Thyroid gland (tissue), 4 donors: ENCODE measurements at regions not wholly inside any gene's neighbourhood (a gene's known extent, or its start where the extent isn't known, plus 50 kb on each side); places are given as distances from the start of the nearest gene placed in this dataset.

Experiments used
- DNase-seq, 2 donors: peaks; one replicate each; pipeline ENCODE4 v3.0.0-alpha.2; 2019
- H3K27ac ChIP-seq, 3 donors: fragments of 200-600 bp; sonication (generic); 1 replicate in 2 of 3; 2 replicates in 1 of 3; pipeline ENCODE4 v1.5.1; 2016 to 2019; ENCODE audit warnings: mild to moderate bottlenecking in 1 of 3, moderate library complexity in 1 of 3
- H3K27me3 ChIP-seq: fragments of 200-600 bp; sonication (generic); one replicate; pipeline ENCODE4 v1.5.1; 2019
- H3K36me3 ChIP-seq, 2 donors: fragments of 200-600 bp; sonication (generic); one replicate each; pipeline ENCODE4 v1.5.1; 2016 to 2019
- H3K4me1 ChIP-seq, 2 donors: fragments of 200-600 bp; sonication (generic); one replicate each; pipeline ENCODE4 v1.5.1; 2017 to 2019
- H3K4me3 ChIP-seq, 3 donors: fragments of 200-600 bp; sonication (generic); replicated peaks in 1 of 3; 1 replicate in 2 of 3; 2 replicates in 1 of 3; pipeline ENCODE4 v1.5.1; 2016; ENCODE audit warnings: mild to moderate bottlenecking in 1 of 3
- H3K9me3 ChIP-seq: fragments of 200-600 bp; sonication (generic); one replicate; pipeline ENCODE4 v1.5.1; 2017
- POLR2A ChIP-seq, 2 donors: fragments of 450-650 bp; IDR thresholded peaks; one replicate each; pipeline ENCODE4 v1.6.1; 2017; ENCODE audit warnings: antibody characterized with exemption in 2 of 2, mild to moderate bottlenecking in 2 of 2, moderate library complexity in 1 of 2
- WGBS, 2 donors: methylation state at CpG; one replicate each; pipeline ENCODE4 v1.1.5; 2017; 5-methylcytosine and 5-hydroxymethylcytosine counted together
- intact Hi-C: fragments of 100-400 bp; cut with DNase I; formaldehyde crosslinking; loops from one replicate; pipeline ENCODE4 v1.15.1; 2023
- TF ChIP-seq, protein P1 (sequence below), 6 experiments: fragments of 200-600 bp in 3 of 6; fragments of 450-650 bp in 3 of 6; sonication (generic) in 3 of 6; IDR thresholded peaks; one replicate each; pipeline ENCODE4 v1.5.1; 2016 to 2019; ENCODE audit warnings: antibody characterized with exemption in 6 of 6, mild to moderate bottlenecking in 2 of 6, inconsistent platforms in 1 of 6, moderate library complexity in 1 of 6

DNA sequence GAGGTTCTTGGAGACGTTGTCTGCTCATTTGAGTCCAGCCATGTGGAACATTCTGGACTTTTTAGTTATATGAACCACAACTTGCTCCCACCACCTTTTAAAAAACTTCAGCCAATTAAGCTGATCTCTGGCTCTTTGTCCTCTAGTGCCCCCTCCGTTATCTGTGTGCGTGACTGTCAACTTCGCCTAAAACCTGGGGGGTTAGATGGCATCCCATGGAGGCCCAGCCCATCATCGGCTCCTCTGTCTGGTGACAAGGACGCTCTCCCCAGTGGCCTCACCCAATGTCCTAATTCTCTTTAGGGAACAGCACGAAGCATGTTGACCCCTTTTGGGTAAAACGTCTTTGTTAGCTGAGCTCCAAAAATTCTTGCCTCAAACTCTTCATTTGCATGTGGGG lies 341.0 kb upstream of the TNRC6C start:
- TF ChIP-seq POLR2A (IDR thresholded peaks at IDR 0.05) = no peak
- TF ChIP-seq, protein P1, sequence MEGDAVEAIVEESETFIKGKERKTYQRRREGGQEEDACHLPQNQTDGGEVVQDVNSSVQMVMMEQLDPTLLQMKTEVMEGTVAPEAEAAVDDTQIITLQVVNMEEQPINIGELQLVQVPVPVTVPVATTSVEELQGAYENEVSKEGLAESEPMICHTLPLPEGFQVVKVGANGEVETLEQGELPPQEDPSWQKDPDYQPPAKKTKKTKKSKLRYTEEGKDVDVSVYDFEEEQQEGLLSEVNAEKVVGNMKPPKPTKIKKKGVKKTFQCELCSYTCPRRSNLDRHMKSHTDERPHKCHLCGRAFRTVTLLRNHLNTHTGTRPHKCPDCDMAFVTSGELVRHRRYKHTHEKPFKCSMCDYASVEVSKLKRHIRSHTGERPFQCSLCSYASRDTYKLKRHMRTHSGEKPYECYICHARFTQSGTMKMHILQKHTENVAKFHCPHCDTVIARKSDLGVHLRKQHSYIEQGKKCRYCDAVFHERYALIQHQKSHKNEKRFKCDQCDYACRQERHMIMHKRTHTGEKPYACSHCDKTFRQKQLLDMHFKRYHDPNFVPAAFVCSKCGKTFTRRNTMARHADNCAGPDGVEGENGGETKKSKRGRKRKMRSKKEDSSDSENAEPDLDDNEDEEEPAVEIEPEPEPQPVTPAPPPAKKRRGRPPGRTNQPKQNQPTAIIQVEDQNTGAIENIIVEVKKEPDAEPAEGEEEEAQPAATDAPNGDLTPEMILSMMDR (IDR thresholded peaks at IDR 0.05) = no peak
- DNase-seq = no peak
- no peaks in the 10 kb centered on the region for H3K9me3 ChIP-seq
- H3K27ac ChIP-seq = no peak overlapping the region
- no peaks in the 10 kb centered on the region for H3K36me3 ChIP-seq
- intact Hi-C loops = no loop called here
- peaks cover 9 to 10% of the 10 kb centered on the region in 2 donors for H3K4me1 ChIP-seq
- WGBS, 2 donors = 83 to 84% methylated on average over 8 of the region's 8 CpGs
- H3K4me3 ChIP-seq = no peak overlapping the region
- H3K27me3 ChIP-seq = no peaks in the 10 kb centered on the region

DNA sequence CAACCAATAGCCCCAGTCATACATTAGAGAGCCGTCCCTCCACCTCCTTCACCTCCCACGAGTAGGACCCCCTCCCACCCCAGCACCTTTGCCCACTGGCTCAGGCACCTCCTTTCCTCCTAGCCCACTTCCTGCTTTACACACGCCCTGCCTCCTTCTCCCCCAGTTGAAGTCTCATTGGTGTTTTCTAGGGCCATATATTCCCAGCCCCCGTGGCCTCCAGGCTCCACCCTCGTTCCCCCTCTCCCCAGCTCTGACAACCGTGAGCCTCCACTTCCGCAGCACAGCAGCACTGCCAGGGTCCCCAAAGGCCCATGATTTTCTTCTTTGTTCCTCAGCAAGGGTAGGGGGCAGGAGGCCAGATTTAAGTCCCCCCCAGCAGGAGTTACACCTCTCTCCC lies 340.3 kb upstream of the TNRC6C start:
- H3K4me1 ChIP-seq = peaks cover 9 to 10% of the 10 kb centered on the region in 2 donors
- H3K27ac ChIP-seq = no peak overlapping the region
- WGBS, 2 donors = 81 to 84% methylated on average over 7 of the region's 7 CpGs
- no peaks in the 10 kb centered on the region for H3K27me3 ChIP-seq
- DNase-seq = no peak
- H3K36me3 ChIP-seq = no peaks in the 10 kb centered on the region
- TF ChIP-seq, protein P1 (IDR thresholded peaks at IDR 0.05) = no peak
- no peak for TF ChIP-seq POLR2A (IDR thresholded peaks at IDR 0.05)
- intact Hi-C loops = no loop called here
- no peak overlapping the region for H3K4me3 ChIP-seq
- H3K9me3 ChIP-seq = no peaks in the 10 kb centered on the region

DNA sequence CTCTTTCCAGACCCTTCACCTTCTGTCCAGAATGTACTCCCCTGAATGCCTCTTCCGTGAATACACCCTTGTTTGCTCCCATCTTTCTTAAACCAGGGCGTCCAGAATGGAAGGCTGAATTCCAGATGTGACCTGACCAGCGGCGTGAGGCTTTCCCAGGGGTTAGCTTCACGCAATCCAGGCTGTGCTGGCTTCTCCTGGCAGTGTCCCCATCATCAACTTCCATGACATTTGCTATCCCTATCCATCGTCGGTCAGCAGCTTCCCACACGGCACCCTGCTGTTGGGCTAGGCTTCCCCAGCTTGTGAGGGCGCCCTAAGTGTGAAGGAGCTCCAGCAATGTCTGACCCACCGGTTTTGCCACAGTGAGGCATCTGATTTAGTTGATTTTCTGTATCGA lies 339.8 kb upstream of the TNRC6C start:
- Histone ChIP-seq H3K4me3 (no peak overlapping the region), H3K27me3 (no peaks in the 10 kb centered on the region), H3K9me3 (no peaks in the 10 kb centered on the region), H3K4me1 (peaks cover 9 to 10% of the 10 kb centered on the region in 2 donors), H3K27ac (no peak overlapping the region), H3K36me3 (no peaks in the 10 kb centered on the region)
- WGBS, 2 donors = 91 to 95% methylated on average over 11 of the region's 11 CpGs
- intact Hi-C loops = no loop called here
- TF ChIP-seq, protein P1 (IDR thresholded peaks at IDR 0.05) = no peak
- no peak for TF ChIP-seq POLR2A (IDR thresholded peaks at IDR 0.05)
- DNase-seq = no peak

DNA sequence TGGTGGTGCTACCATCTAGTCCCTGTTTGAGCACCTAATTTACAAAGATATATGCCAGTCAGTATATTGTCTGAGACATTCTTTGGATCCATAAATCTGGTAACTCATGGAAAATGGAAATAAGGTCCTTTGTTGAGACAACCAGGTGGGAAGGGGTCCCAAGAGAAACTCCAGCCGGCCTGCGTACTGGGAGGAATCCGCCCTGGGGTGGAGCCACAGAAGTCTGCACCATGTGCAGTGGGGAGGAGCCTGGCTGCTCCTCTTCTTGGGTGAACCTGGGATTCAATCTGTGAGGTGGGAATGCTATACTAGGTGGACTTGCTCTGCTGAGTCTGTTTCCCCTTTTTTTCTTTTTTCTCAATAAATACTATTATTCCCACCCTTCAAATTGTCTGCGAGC lies 339.2 kb upstream of the TNRC6C start:
- 93 to 94% methylated on average over 4 of the region's 4 CpGs for WGBS, 2 donors
- H3K4me3 ChIP-seq = no peak overlapping the region
- peaks cover 9 to 10% of the 10 kb centered on the region in 2 donors for H3K4me1 ChIP-seq
- intact Hi-C loops = no loop called here
- no peaks in the 10 kb centered on the region for H3K36me3 ChIP-seq
- no peak for DNase-seq
- TF ChIP-seq, protein P1 (IDR thresholded peaks at IDR 0.05) = no peak
- TF ChIP-seq POLR2A (IDR thresholded peaks at IDR 0.05) = no peak
- no peaks in the 10 kb centered on the region for H3K27me3 ChIP-seq
- H3K27ac ChIP-seq = no peak overlapping the region
- no peaks in the 10 kb centered on the region for H3K9me3 ChIP-seq

DNA sequence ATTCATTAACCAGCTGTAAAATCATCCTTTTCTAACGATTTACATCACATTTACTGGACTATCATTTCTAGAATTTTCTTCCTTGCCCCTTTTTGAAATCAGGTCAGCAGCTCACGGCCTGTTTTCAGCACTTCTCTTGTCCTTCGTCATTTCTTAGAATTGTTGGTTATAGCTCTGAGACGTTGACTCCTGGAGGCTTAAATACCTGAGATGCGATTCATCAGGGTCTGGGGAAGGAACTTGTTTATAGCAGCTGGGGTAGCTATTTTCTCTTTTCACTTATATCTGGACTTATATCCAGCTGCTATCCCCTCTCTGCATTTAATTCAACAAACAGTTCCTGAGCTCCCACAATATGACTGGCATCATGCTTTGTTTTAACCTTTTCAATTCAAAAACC lies 338.7 kb upstream of the TNRC6C start:
- no peak overlapping the region for H3K27ac ChIP-seq
- peaks cover 9 to 10% of the 10 kb centered on the region in 2 donors for H3K4me1 ChIP-seq
- DNase-seq = no peak
- WGBS, 2 donors = 88 to 90% methylated on average over 5 of the region's 5 CpGs
- no peaks in the 10 kb centered on the region for H3K36me3 ChIP-seq
- H3K4me3 ChIP-seq = no peak overlapping the region
- no peaks in the 10 kb centered on the region for H3K27me3 ChIP-seq
- intact Hi-C loops = no loop called here
- no peaks in the 10 kb centered on the region for H3K9me3 ChIP-seq
- TF ChIP-seq POLR2A (IDR thresholded peaks at IDR 0.05) = no peak
- TF ChIP-seq, protein P1 (IDR thresholded peaks at IDR 0.05) = no peak
